GM19468 (cell line): ENCODE measurements at regions not wholly inside any gene's neighbourhood (a gene's known extent, or its start where the extent isn't known, plus 50 kb on each side); places are given as distances from the start of the nearest gene placed in this dataset.

ENCODE experiments used
- ATAC-seq: cut with Tn5 transposase; IDR thresholded peaks from one replicate; pipeline ENCODE4 v1.9.1; 2021; ENCODE audit warnings: mild to moderate bottlenecking, moderate library complexity, moderate number of reproducible peaks; ENCODE audit not compliant: unreplicated experiment; ENCODE audit errors: extremely low read depth

GRCh38 chr16:49129935-49130334, 151.7 kb downstream of the CBLN1 start:
- no peak for ATAC-seq

DNA sequence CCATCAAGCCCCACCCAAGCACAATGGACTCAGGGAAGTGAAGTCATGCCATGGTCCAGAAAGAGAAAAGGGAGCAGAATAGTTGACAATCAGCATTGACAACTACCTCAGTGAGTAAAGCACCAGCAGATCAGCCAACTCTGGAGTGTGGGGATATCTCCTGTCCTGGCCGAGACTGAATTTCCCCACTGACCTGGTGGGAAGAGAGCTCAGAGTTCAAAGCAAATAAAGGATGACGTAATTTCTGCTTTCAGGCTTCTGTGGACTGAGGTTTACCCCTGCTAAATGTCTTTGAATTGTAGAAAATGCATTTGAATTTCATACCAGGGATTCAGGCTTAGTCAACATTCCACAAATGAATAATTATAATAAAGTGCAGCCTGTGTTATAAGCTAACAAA, 152.9 kb downstream of the CBLN1 start:
- ATAC-seq: no peak

DNA sequence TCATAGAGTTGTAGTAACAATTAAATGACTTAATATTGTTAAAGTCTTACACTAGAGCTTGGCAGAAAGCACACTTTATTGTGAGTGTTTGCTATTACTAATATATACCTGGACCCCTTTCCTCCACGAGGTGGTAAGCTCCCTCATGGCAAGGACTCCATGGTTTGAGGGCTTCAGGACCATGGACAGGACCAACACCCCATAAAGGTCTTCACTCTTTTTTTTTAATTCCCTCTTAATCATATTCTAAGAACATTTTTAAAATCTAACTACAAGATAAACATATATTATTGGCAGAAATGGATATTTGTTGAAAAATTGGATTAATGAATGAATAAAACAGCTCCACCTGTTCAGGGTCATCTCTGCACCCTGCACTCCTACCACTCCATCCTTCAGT, 154.5 kb downstream of the CBLN1 start:
- no peak for ATAC-seq

GRCh38 chr16:49121636-49122035, 160.0 kb downstream of the CBLN1 start:
- ATAC-seq: no peak

DNA sequence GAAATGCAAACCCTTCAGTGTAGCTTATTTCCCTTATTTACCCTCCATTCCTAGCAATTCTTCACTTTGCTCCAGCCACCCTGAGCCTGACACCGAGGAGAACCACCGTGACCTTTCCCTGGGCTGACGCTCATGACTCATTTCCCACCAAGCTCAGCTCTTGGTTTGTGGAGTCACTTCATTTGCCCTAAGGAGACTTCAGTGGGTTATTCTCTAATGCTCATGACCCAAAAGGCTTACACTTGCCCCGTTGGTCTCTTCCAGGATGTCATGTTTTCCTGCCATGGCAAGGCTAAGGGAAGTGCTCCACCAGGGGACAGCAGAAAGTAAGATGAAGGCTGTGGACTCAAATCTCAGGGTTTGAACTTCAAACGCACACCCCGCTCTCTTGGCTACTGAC, 161.0 kb downstream of the CBLN1 start:
- no peak for ATAC-seq

DNA sequence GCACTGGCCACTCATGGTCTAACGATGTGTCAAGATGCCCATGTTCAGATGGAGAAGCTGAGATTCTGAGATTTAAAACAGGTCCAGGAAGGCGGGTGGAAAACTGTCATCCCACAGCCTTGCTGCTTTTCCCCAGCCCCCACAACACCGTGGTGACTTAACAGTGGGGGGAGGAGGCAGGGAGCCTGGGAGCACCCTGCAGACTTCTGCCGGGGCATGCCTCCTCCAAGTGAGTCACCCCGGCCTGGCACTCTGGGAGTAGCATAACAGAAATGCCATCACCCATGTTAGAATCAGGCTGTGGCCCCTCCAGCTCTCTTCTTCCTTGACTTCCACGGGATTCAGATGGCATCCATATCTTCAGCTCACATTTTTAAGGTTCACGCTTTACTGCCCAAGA, 164.8 kb downstream of the CBLN1 start:
- no peak for ATAC-seq

DNA sequence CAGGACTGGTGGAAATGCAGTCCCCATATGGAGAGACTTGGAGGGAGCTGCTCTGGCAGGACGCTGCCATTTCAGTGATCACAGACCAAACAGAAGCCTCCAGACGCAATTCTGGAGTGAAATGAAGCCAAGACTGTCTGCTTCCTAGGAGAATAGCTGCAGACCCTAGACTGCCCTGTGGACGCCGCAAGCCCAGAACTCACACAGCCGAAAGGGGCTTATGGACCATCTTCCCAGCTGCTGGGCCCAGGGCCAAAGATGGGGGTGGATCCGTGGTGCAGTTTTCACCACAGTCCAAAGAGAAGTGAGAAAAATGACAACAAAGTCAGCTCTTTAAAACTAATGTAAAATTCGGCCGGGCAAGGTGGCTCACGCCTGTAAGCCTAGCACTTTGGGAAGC, 165.7 kb downstream of the CBLN1 start:
- ATAC-seq: no peak

DNA sequence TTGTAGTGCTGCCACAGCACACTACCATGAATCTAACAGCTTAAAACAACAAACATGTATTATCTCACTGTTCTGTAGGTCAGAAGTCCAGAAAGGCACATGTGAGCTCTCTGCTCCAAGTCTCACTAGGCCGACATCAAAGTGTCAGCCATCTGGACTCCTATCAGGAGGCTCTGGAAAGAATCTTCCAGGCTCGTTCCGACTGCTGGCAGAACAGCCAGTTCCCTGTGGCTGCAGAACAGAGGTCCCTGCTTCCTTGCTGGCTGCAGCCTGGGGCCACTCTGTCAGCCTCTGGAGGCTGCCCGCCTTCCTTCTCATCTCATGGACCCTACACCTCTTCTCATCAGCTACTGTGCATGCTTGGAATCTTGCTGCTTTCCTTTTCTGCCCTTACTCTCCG, 168.9 kb downstream of the CBLN1 start:
- ATAC-seq: no peak

GRCh38 chr16:49111351-49111750, 170.3 kb downstream of the CBLN1 start:
- ATAC-seq: no peak

DNA sequence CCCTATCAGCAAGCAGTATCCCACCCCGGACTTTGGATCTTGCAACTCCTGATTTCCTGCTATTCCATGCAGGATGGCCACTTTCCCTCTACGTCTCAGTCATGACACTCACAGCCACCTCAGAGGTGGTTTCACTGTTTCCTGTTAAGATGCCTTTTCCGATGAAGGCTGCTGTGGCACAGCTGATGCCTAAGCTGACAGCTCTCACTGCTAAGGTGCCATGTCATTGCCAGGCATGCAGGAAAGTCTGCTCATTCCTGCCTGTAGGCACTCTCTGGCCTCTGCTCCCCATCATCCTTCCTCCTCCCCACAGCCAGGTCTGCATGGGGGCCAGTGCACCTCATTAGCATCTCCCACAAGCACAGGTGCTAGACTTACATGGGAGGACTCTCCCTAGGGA, 173.0 kb downstream of the CBLN1 start:
- no peak for ATAC-seq

GRCh38 chr16:49103298-49103697, 178.3 kb downstream of the CBLN1 start:
- no peak for ATAC-seq

GRCh38 chr16:49101997-49102396, 179.6 kb downstream of the CBLN1 start:
- ATAC-seq: no peak

GRCh38 chr16:49100366-49100765, 181.3 kb downstream of the CBLN1 start:
- ATAC-seq: no peak

DNA sequence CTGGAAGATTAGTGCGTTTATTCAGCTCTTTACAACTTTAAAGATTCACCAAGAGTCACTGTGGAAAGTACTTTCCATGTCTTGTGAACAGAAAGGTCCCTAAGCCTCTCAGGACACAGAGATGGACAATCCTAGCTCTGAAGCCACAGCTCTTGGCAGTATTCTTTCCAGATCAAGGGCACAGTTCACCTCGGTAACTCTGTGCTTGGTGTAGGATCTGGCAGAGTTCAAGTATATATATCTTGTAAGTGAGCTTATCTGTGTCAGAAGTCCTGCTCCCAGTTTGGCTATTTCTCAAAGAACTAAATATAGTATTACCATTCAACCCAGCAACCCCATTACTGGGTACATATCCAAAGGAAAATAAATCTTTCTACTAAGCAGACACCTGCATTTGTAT, 183.7 kb downstream of the CBLN1 start:
- no peak for ATAC-seq

GRCh38 chr16:49096176-49096945, 185.3 kb downstream of the CBLN1 start:
- no peak for ATAC-seq

DNA sequence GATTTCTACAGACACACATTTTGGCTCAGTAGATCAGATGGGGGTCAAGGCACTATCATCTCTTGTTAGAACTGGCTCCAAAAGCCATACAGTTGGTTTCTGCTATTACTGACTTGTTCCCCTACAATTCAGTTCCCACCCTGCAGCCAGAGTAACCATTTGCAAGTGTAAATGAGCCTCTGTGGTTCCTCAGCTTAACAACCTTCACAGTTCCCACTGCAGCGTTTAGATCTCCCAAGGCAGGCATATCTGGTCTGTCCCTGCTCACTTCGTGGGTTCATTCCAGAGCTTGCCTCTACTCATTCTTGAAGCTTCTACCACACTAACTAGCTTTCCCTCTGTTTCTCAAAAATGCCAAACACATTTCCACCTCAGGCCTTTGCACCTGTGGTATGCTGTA, 186.1 kb downstream of the CBLN1 start:
- ATAC-seq: no peak

DNA sequence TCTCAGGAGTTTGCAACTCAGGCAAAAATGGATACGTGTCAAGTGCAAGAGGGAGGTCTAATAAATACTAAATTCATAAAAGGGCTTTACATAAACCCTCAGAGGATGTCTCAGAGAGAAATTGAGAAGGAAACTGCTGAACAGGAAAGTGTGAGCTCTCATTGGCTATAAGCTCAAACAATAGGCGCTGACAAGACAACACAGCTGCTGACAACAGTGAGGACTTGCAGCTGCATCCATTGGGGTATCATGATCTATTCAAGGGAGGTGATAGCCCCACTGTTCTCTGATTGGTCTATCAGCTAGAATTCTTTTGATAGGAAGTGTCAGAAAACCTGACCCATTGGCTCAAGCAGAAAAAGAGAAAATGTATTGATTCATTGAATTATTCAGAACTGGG, 187.2 kb downstream of the CBLN1 start:
- no peak for ATAC-seq

DNA sequence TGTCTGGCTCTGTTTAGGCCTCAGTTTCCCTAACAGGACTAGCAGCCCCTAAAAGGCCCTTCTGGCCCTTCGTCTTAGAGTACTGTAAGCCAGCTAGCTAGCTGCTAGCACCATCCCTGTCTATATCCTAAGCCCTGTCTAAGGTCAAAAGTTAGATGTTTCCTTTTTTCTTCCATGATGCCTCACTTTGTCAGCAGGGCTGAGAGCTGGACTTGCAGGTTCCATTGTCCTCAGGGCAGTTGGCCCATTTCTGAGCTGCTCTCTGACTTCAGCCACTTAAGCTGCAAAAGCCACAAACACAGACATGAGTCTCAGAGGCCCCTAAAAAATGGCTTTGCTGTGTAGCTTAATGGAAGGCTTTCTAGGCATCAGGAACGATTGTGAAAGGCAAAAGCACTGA, 187.7 kb downstream of the CBLN1 start:
- ATAC-seq: no peak

DNA sequence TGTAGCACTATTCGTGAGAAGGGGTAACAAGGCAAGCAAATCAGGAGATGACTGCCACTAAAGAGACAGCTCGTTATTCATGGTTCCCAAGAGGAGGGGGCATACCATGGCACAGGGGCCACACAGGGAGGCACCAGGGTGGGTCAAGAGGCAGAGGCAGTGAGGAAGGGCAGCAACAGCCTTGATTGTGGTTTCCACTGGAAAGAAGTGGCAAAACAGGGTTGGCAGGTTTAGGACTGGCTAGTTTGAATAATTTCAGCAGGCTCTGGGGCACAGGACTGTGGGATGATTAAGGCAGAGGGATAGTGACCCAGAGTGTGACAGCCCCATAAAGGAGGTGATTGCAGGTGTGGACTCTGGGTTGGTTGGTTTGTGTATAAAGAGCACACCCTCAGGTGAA, 188.9 kb downstream of the CBLN1 start:
- ATAC-seq: no peak

- ATAC-seq: no peak
Measured at GRCh38 chr16:49089533-49089932, 192.1 kb downstream of the CBLN1 start.

GRCh38 chr16:49089039-49089438, 192.6 kb downstream of the CBLN1 start:
- ATAC-seq: no peak

DNA sequence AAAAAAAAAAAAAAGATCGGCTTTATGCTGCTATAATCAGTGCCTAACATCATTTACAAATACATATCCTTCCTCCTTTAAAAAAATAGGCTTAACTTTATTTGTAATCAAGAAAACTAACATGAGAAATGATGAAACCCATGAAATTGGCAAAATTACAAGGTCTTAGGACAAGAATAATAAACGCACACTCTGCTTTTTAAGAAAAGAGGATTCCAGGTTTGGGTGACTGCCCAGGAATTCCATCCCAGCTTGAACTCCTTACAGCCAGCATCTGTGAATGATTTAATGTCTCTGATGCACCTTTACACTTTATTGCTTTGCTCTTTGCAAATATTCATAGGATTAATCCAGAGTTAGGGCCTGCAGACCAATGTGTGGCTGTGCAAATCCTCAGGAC, 196.0 kb downstream of the CBLN1 start:
- ATAC-seq: no peak
